ENCODE measurements at regions not wholly inside any gene's neighbourhood (a gene's known extent, or its start where the extent isn't known, plus 50 kb on each side); places are given as distances from the start of the nearest gene placed in this dataset.

DNA sequence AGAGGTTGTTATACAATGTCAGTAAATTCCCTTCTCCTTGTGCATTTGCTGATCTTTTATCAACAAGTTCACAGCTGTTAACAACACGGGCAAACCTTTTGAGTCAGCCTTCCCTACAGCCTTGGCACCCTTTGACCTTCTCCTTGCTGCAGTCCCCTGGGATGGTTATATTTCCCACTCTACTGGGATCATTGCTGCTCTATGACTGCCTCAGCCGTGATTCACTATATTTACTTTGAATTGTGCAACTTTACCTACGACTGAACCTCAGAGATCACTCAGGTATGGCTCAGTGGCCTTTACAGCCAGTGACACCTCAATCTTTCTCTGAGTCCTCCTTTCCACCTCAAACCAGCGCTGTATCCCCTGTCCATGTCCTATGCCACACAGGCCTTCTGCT lies 1293.3 kb downstream of the EPHA7 start:
- WGBS (ENCODE audit: missing lambda C conversion rate) = 1% methylated on average over 4 of the region's 4 CpGs
- Histone ChIP-seq H3K9me3 (no peaks in the 10 kb centered on the region), H3K4me3 (no peak overlapping the region), H3K27ac (no peak overlapping the region), H3K4me1 (0 out of 3 replicates have a peak, but pooled peaks cover 3% of the 10 kb centered on the region), H3K4me2 (0 out of 3 replicates have a peak overlapping the region, but pooled peaks have one; percentile 14)
- FAIRE-seq (no peak), DNase-seq (ENCODE audit: low read depth in 1 of 2, low spot score in 1 of 2) (peak in 1 of 2 experiments; percentile 5), ATAC-seq (peak; percentile 36 to 43; a peak in 3 of 6 replicates)
- ChIA-PET POLR2A (interaction anchor here (0.6 kb wide), 1 partner anchor 20 kb away, joined by 3 read pairs; no protein-coding TSS in a partner anchor), CTCF (no interaction called here)
- TF ChIP-seq CEBPB (IDR thresholded peaks at IDR 0.05) (0 out of 4 replicates have a peak, but pooled peaks of 1 of the 2 experiments have one; percentile 20), RAD21 (conservative IDR thresholded peaks at IDR 0.05 in 1 of 2, IDR thresholded peaks at IDR 0.05 in 1 of 2) (no peak)

DNA sequence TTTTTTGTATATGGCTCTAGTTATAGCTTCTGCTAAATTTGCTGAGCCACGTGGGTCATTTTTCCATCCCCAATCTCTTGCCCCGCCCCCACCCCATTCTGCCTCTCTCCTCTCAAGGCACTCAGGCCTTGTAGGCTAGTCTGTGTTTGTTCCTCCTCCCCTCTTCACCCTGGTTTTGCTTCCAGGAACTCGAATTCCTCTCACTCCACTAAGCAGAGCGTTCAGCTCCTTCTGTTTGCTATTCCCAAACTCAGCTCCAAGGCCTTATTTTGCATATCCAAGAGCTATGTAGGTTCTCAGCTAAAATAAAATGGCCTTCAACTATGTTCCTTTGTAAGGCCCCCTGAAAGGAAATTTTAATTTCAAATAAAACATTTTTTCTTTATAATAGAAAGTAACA lies 1293.7 kb downstream of the EPHA7 start:
- POLR2A ChIA-PET = interaction anchor here (0.6 kb wide), 1 partner anchor 20 kb away, joined by 3 read pairs; no protein-coding TSS in a partner anchor
- FAIRE-seq = no peak
- ATAC-seq = no peak

DNA sequence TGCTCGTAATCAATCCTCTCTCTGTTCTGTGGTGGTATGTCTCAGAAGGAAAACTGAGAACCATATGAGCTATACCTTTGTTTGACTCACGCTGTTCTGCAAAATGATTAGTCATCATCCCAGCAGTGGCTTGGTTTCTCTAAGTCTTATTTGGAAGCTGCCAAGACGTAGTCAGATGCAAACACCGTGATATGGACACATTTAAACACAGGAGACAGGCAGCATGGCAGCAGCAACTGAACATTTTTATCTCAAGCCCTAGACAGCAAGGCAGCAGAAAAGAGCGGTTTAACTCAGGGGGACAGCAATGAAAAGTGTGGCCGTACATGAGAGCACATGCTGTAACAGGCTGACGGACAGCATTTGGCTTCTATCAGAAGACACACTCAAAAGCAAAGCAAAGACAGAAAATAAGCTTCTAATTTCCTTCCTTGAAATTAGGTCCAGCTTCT lies 1295.1 kb downstream of the EPHA7 start:
- Histone ChIP-seq H3K4me3 (no peak overlapping the region), H3K27ac (no peak overlapping the region), H3K9me3 (no peaks in the 10 kb centered on the region), H3K4me2 (peak overlapping the region; percentile 12; the same call in 1 of the 3 replicates), H3K4me1 (0 out of 3 replicates have a peak, but pooled peaks cover 3% of the 10 kb centered on the region)
- ATAC-seq (no peak), FAIRE-seq (no peak), DNase-seq (ENCODE audit: low read depth in 1 of 2, low spot score in 1 of 2) (no peak)
- ChIA-PET CTCF (no interaction called here), POLR2A (no interaction called here)
- no peak for TF ChIP-seq KDM5A (IDR thresholded peaks at IDR 0.05)
- no peak for TF ChIP-seq BHLHE40 (IDR thresholded peaks at IDR 0.05; ENCODE audit: low read depth, low read length)
- 34% methylated on average over 4 of the region's 7 CpGs for WGBS (ENCODE audit: missing lambda C conversion rate)

More for the DNA sequence above, 1293.7 kb downstream of the EPHA7 start:
- CTCF ChIA-PET = no interaction called here
- no peak for DNase-seq (ENCODE audit: low read depth in 1 of 2, low spot score in 1 of 2)
- H3K4me2 ChIP-seq = 0 out of 3 replicates have a peak overlapping the region, but pooled peaks have one; percentile 14
- WGBS (ENCODE audit: missing lambda C conversion rate) = 11% methylated on average over 3 of the region's 4 CpGs
- no peak overlapping the region for H3K27ac ChIP-seq
- TF ChIP-seq HOXB13 (CRISPR knock-in tag; IDR thresholded peaks at IDR 0.05; ENCODE audit: low read depth) (no peak), RCOR1 (IDR thresholded peaks at IDR 0.05; ENCODE audit: low read depth, low read length) (no peak), ZNF302 (CRISPR knock-in tag; IDR thresholded peaks at IDR 0.05) (no peak), EHF (CRISPR knock-in tag; IDR thresholded peaks at IDR 0.05) (no peak), EHMT2 (IDR thresholded peaks at IDR 0.05; ENCODE audit: low read depth) (no peak), HOXA7 (CRISPR knock-in tag; IDR thresholded peaks at IDR 0.05) (no peak), HOXB5 (CRISPR knock-in tag; IDR thresholded peaks at IDR 0.05) (no peak), MAZ (IDR thresholded peaks at IDR 0.05; ENCODE audit: borderline replicate concordance, low read depth, low read length) (no peak), JUN (IDR thresholded peaks at IDR 0.05) (no peak), KDM1A (IDR thresholded peaks at IDR 0.05; ENCODE audit: low read depth) (no peak), HDAC2 (IDR thresholded peaks at IDR 0.05) (no peak), FOSB (CRISPR knock-in tag; IDR thresholded peaks at IDR 0.05) (no peak), ZFP36 (IDR thresholded peaks at IDR 0.05; ENCODE audit: borderline replicate concordance, partially characterized antibody) (no peak), CHD2 (IDR thresholded peaks at IDR 0.05; ENCODE audit: low read length, partially characterized antibody) (no peak)
- TF ChIP-seq, protein P1, sequence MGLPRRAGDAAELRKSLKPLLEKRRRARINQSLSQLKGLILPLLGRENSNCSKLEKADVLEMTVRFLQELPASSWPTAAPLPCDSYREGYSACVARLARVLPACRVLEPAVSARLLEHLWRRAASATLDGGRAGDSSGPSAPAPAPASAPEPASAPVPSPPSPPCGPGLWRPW (IDR thresholded peaks at IDR 0.05) = no peak
- TF ChIP-seq, protein P2, sequence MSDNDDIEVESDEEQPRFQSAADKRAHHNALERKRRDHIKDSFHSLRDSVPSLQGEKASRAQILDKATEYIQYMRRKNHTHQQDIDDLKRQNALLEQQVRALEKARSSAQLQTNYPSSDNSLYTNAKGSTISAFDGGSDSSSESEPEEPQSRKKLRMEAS (IDR thresholded peaks at IDR 0.05) = no peak
- TF ChIP-seq, protein P3, sequence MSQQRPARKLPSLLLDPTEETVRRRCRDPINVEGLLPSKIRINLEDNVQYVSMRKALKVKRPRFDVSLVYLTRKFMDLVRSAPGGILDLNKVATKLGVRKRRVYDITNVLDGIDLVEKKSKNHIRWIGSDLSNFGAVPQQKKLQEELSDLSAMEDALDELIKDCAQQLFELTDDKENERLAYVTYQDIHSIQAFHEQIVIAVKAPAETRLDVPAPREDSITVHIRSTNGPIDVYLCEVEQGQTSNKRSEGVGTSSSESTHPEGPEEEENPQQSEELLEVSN (IDR thresholded peaks at IDR 0.05; ENCODE audit: borderline replicate concordance, low read depth) = no peak
- TF ChIP-seq, protein P4, sequence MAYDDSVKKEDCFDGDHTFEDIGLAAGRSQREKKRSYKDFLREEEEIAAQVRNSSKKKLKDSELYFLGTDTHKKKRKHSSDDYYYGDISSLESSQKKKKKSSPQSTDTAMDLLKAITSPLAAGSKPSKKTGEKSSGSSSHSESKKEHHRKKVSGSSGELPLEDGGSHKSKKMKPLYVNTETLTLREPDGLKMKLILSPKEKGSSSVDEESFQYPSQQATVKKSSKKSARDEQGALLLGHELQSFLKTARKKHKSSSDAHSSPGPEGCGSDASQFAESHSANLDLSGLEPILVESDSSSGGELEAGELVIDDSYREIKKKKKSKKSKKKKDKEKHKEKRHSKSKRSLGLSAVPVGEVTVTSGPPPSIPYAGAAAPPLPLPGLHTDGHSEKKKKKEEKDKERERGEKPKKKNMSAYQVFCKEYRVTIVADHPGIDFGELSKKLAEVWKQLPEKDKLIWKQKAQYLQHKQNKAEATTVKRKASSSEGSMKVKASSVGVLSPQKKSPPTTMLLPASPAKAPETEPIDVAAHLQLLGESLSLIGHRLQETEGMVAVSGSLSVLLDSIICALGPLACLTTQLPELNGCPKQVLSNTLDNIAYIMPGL (CRISPR knock-in tag; IDR thresholded peaks at IDR 0.05; ENCODE audit: borderline replicate concordance) = no peak
- TF ChIP-seq, protein P5, sequence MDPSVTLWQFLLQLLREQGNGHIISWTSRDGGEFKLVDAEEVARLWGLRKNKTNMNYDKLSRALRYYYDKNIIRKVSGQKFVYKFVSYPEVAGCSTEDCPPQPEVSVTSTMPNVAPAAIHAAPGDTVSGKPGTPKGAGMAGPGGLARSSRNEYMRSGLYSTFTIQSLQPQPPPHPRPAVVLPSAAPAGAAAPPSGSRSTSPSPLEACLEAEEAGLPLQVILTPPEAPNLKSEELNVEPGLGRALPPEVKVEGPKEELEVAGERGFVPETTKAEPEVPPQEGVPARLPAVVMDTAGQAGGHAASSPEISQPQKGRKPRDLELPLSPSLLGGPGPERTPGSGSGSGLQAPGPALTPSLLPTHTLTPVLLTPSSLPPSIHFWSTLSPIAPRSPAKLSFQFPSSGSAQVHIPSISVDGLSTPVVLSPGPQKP (IDR thresholded peaks at IDR 0.05; ENCODE audit: low read depth, low read length) = no peak
- no peaks in the 10 kb centered on the region for H3K9me3 ChIP-seq
- 0 out of 3 replicates have a peak, but pooled peaks cover 3% of the 10 kb centered on the region for H3K4me1 ChIP-seq
- H3K4me3 ChIP-seq = no peak overlapping the region
